CD4-positive, alpha-beta T cell treated with Interleukin-15 for 4 hours (primary cell): ENCODE measurements at regions not wholly inside any gene's neighbourhood (a gene's known extent, or its start where the extent isn't known, plus 50 kb on each side); places are given as distances from the start of the nearest gene placed in this dataset.
A peak's percentile ranks its signal among the peaks of the same experiment; 100 is the strongest.

Source experiments
- DNase-seq: peaks from one replicate; pipeline ENCODE4 v3.0.0-alpha.2; 2020; ENCODE audit warnings: low spot score

DNA sequence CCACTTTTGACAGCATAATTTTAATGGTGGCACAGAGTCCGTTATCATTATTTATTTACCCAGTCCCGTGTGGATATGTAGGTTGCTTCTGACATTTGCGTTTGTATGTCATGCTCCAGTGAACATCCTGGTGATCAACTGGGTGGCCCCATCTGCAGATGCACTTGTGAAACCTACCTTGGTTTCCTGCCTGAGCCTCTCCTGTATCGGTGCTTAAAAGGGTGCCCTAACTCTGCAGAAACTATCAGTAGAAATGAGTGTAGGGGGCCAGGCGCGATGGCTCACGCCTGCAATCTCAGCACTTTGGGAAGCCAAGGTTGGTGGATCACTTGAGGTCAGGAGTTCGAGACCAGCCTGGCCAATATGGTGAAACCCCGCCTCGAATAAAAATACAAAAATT is 92.1 kb upstream of the IER5L start:
- DNase-seq: peak; percentile 35

DNA sequence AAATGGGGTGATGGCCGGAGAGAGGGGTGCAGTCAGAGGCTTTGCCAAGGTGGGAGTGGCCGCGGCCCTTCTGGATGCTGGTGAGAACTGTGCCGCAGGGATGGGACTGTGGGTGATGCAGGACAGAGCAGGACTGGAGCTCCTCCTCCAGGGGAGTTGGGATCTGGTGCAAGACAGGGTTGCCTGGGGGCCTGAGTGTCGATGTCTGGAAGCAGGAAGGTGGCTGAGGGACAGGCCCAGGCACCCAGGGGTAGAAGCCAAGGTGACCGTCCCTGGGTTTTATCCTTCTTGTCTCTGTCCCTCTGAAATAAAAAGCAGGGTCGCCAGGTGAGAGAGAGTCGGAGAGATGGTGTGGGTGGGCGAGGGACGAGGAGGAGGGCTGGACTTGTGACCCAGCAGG is 89.1 kb upstream of the IER5L start:
- no peak for DNase-seq

DNA sequence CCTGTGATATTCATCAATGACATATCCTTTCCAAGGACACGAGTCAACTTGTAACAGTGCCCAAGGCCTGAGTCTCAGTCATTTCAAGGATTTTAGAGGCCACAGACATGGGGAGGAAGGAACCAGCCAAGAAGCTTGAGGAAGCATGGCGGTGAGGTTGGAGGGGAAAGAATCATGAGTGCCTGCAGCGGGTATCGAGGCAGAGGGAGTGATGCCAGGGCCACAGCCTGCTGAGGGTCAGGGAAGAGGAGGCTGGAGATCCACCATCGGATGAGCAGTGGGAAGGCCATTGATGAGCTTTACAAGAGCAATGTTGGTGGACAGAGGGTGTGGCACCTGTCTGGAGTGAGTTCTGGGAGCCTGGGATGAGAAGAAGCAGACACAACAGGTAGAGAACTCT is 88.5 kb upstream of the IER5L start:
- no peak for DNase-seq

DNA sequence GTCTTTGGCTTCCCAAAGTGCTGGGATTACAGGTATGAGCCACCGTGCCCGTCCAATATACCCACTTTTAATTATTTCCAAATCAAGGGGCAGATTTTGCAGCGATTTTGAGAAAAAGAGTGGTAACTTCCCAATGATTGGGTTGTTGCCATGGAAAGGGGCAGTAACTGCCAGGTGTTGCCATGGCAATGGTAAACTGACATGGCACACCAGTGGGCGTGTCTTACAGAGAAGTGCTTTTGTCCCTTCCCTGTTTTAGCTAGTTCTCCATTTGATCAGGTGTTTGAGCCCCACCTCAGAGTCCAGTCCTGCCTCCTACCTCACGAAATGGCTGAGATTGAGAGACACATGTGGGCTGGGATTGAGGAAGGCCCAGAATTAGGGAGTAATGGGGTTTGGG is 86.3 kb upstream of the IER5L start:
- no peak for DNase-seq

DNA sequence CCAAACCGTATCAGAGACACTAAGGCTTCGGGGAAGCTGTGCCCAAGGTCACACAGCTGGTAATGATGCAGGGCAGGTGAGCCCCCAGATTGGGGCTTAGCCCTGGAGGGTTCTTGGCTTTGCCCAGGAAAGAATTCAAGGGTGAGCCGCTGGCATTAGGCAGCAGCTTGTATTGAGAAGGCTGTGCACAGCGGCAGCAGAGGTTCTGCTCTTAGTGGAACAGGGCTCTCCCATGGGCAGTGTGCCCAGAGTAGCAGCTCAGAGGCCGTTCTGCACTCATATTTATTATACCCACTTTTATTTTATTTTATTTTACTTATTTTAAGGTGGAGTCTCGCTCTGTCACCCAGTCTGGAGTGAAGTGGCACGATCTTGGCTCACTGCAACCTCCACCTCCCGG is 85.8 kb upstream of the IER5L start:
- DNase-seq: no peak

DNA sequence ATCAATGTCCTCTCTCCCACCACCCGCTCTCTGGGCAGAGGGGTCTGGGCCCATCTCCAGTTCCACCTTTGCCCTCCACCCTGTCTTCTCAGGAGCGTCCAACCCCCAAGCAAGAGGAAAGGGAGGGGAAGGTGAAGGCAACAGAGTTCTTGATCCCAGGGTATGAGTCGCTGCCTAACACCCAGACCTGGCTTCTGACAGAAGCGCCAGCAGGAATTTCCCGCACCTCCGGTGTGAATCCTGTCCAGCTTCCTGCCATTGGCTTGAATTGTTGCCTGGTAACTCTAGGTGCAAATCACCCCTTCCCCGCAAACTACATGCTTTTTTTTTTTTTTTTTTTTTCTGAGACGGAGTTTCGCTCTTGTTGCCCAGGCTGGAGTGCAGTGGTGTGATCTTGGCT is 84.2 kb upstream of the IER5L start:
- DNase-seq: no peak

DNA sequence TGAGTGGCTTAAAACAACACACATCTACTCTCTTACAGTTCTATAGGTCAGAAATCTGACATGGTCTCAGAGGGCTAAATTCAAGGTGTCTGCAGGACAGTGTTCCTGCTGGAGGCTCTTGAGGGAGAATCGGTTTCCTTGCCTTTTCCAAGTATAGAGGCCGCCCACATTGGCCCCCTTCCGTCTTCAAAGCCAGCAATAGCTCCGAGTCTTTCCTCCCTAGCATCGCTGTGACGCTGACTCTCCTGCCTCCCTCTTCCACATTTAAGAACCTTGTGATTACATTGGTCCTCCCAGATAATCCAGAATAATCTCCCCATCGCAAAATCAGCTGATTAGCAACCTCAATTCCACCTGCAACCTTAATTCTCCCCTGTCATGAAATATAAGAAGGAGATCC is 81.3 kb upstream of the IER5L start:
- DNase-seq: no peak

DNA sequence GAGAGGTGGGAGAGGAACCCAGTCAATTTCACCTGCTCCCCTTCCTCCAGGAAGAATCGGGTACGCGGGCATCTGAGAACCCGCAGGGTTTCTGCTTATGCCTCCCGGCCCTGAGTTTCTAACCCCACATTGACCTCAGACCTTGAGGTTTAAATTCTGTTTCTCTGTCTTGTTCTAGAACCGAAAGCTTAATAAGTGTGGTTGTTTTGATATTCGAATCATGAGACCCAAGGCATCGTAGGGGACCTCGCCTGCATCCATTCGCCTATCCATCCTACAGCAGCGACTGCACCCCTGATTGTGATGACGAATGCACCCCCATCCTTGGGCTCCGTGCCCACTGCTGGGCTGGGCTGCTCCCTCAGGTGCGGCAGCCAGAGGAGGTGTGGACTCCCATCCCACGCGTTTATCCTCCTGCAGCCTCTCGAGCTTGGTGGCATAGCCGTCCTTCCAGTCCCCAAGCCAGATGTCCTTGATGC is 80.8 kb upstream of the IER5L start:
- DNase-seq: no peak

DNA sequence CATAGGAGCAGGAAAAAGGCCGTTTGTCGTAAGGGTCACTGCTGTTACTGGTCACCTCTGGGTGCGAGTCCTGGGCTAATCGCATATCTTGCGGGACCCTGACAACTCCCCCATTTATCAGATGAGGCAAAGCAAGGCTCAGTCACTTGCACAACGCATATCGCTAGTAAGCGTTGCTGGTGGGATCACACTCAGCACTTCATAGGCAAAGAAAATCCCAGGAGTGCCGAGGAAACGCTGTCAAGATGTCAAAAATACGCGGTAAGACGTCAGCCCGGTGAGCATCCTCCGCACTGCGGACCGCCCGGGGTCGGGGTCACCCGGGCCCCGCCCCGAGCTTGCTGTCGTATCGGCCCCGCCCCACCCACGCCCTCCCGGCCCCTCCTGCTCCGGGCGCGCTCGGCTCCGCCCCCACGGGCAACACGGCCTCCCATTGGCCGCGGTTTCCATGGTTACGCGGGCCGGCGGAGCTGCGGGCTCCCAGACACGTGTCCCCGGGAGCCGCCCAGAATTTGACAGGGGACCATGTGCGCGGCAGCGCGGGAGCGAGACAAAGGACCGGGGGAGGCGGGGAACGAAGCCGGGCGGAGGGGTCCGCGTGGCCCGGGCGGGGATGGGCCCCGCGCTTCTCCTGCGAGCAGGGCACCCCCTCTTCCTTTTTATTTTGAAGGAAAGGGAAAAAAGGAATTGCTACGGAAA is 80.2 kb upstream of the IER5L start:
- DNase-seq: peak; percentile 88

DNA sequence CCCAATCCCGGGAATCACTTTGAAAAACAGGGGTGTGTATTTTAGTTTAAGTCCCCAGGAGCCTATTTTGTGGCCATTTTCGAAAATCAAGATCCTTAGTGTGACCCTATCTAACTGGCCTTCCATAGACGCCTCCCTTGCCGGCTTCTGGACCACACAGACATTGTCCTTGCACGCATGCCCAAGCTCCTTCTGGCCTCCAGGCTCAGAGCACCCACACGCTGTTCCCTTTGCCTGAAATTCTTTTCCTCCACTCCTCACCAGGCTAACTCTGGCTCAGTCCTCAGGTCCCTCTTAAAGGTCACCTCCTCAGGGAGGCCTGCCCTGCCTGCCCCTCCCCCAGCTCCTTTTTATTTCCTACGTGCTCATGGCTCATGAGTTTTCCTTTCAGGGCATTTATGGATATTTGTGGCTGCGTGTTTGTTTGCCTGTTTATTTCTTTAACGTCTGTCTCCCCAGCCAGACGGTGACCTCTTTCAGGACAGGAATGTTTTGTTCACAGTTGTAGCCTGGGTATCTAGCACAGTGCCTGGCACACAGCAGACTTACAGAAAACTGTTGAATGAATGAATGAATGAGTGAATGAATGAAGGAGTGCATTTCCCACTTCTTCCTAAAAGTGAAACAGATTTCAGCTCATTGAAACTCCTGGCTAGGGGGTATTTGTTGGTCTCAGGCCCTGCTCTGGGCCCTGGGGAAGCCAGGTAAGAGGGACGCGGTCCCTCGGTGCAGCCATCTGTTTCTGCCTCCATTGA is 79.1 kb upstream of the IER5L start:
- no peak for DNase-seq

DNA sequence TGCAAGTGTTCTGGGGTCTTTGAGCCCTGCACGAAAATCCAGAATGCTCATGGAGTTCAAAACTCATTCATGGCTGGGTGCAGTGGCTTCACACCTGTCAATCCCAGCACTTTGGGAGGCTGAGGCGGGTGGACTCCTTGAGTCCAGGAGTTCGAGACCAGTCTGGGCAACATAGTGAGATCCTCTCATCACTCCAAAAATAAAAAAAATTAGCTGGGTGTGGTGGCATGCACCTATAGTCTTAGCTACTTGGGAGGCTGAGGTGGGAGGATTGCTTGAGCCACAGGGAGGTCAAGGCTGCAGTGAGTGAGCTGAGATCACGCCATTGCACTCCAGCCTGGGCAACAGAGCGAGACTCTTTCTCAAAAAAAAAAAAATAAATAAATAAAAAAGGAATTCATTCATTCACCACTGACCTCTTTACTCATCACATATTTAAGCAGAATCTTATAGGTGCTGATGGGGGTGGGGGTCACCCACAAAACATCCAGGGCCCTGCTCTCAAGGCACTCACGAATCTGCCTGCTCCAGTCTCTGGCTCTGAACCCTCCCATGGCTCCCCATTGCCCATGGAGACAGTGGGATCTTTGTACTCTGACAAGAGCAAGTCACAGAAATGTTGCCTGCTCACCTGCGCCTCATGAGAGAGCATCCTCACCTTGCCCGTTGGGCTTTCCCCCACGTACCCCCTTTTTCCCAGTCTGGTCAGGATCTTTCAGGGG is 76.7 kb upstream of the IER5L start:
- no peak for DNase-seq

DNA sequence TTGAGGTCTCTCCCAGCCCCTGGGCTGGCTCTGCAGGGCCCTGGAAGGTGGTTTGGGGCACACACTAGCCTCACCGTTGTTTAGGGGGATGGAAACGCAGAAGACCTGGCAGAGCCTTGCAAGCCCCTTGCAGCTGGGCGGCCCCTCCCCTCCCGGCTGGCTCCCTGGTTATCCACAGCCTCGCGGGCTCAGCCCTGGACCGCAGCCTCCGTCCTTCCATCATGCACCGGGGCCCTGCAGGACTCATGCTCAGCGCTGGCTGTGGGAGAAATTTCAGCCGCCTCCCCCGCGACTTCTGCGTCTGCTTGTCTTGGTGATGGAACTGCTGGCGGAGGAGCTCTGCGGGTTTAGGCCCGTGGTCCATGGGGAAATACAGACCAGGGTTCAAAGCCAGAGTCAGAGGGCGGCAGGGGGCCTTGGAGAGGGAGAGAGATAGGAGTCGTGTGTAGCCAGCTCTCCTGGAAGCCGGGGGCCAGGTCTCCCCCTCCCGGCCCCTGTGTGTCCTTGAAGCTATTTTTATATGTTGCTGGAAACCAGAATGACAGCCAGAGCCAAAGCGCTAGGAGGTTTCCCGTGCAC is 75.8 kb upstream of the IER5L start:
- no peak for DNase-seq

DNA sequence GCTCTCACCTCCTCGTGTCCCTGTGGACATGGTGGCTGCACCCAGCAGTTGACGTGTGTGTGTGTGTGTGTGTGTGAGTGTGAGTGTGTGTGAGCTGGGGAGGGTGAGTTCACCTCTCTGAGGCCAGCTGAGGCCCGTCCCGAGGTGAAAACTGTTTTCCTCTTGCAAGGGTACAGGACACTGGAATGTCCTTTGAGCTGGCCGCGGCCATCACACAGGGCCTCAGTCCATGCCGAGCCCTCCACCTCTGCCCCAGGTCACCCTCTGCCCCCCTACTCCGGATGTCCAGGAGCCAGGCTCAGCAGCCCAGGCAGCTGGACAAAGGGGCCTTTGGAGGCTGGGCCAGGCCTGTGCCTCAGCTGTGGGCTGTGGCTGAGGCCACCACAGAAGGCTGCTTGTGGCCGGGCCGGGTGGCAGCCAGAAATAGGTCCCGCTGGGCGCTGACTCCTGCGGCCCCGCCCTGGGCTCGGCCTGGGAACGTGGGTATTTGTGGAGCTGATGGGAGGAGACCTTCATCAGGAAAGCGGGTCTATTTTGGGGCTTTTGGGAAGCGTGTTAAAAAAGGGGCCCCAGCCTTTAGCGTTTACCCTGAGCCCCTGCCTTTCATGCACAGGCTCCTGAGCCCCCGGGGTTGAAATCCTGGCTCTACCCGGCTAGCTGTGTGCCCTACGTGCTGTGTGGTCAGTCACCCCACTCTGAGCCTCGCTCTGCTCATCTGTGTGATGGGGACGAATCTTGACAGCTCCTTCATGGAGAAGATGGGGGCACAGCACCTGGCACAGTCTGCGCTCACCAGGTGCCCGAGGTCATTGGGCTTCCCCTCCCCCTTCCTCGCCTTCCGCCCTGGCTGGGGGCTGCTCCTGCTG is 75.1 kb upstream of the IER5L start:
- no peak for DNase-seq

DNA sequence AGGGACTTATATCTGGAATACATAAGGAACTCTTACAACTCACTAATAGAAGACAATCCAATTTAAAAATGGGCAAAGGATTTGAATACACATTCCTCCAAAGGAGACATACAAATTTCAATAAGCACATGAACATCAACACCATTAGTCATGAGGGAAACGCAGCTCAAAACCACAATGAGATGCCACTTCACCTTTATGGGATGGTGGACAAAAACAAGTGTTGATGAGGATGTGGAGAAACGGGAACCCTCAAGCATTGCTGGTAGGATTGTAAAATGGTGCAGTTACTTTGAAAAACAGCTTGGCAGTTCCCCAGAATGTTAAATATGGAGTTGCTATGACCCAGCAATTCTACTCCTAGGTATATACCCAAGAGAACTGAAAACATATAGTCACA is 72.7 kb upstream of the IER5L start:
- DNase-seq: no peak

DNA sequence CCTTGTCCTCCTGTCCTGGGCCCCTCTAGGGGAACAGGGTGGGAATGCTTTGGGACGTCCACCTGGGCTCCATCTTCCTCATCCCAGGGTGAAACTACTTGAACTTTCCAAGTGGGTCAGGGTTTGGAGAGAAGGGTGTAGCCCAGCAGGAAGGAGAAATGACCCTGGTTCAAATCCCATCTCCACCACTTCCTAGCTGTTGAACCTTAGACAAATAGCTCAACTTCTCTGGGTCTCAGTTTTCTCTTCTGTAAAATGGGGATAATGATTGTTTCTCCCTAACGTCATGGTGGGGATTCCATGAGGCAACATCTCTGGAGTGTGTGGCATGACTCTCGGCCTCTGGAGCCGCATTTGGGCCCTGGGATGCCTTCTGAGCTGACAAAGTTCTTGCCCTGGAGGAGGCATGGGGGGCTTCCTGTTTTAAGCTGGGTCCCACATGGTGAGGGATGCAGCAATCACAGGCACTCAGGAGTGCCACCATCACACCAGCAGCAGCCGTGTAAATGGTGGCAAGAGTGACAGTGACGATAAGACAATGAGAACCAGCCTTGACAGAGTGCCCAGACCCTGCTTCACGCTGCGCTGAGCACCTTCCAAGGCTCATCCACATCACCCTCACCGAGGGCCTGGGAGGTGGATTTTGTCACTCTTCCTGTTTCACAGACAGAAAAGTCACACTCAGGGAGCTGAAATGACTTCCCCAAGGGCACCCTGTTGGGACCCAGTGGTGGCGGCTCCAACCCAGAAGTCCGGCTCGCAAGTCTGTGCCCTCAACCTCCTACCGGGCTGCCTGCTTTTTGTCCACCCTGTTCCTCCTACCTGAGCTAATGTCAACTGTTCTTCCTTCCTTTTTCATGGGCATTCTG is 69.5 kb upstream of the IER5L start:
- no peak for DNase-seq

DNA sequence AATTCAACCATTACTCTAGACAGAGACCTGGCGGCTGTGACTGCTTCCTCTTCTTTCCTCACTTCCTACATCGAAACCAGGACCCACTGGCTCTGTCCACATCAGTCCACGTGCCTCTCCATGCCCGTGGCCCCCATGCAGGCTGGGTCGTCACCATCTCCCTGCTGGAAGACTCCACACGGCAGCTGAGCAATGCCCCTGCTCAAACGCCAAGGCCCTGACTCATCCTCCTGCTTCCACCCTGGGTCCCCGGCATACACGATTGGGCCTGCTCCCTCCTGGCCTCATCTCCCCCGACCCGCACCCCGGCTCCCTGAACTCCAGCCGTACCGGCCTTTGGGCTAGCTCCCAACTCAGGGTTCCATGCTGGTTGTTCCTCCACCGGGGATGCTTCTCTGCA is 67.2 kb upstream of the IER5L start:
- DNase-seq: no peak

DNA sequence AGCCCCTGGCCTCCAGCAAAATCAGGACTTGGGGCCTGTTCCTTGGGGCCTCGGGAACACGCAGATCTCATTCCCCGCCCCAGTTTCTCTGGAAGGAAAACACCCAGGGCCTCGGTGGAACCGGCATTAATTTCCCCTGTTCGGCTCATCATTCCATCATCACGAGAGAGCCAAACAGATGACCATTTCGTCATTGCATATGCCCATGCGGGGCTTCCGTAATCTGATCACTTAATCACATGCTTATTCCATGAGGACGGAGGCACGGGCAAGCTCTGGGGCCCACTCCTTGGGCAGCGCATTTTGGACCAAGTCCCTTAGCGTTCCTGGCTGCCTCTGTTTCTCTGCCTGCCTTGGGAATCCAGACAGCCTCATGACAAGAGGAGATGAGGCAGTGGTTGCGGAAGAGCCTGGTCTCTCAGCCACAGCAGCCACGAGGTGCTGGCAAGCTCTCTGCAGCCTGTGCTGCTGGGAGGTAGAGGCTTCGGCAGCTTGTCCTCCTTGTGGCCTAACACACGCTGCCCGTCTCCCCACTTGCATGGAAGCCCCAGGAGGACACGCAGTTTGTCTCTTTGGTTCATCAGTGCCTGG is 65.0 kb upstream of the IER5L start:
- no peak for DNase-seq

DNA sequence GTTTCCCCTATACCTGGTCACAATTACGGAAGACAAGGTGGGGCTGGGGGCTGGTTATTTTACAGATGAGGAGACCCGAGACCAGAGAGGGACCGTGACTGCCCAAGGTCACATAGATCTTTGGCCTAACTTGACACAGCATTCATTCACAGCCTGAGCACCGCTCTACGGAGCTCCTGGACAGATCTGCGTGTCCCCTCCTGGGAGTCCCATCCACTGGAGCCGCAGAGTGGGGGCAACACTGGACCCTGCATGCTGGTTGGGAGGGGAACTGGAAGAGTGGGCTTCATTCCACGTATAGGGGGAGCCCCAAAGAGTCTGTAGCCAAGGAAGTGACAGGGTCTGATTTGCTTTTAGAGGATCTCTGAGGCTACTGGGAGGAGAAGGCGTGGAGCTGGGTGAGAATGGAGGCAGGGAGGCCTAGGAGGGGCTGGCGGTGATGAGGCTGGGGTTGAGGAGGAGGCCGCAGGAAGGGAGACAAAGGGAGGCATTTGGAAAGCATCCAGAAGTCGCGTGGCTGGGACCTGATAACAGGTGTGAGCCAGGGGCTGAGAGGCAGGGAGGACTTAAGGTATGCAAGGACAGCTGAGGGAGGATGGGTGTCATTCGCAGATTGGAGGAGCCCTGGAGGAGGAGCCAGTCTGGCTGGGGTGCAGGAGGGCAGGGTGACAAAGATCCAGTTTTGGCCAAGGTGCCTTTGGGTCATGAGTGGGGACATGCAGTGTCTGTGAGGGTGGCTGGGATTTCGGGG is 64.3 kb upstream of the IER5L start:
- no peak for DNase-seq

DNA sequence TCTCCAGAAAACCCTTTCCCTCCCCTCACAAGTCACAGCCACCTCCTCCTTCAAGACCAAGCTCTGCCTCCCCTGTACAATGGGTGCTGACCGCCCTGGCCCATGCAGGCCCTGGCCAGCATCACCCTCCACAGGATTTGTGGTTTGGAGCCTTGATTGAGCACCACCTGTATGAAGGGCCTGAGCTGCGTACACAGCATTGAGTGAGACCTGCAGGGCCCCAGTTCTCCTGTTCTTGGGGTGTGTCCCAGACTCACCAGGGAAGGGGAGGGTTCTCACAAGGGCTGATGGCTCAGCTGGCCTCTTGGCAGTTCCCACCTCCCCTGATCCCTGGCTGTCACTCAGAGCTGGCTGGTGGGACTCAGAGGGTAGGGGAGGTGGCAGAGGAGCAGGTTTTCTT is 63.7 kb upstream of the IER5L start:
- no peak for DNase-seq
